NCI-H2081 treated with DMSO at 0.1 percent for 48 hours (cell line): ENCODE measurements at regions not wholly inside any gene's neighbourhood (a gene's known extent, or its start where the extent isn't known, plus 50 kb on each side); places are given as distances from the start of the nearest gene placed in this dataset.
"Not testable (repeated sequence)": the region's sequence is repeated elsewhere in the genome, so short reads cannot be mapped to it uniquely, and the experiment has no call there.

Experiments used
- DNase-seq: peaks from one replicate; lab custom pipeline; 2025; lab: John Stamatoyannopoulos, UW

DNA sequence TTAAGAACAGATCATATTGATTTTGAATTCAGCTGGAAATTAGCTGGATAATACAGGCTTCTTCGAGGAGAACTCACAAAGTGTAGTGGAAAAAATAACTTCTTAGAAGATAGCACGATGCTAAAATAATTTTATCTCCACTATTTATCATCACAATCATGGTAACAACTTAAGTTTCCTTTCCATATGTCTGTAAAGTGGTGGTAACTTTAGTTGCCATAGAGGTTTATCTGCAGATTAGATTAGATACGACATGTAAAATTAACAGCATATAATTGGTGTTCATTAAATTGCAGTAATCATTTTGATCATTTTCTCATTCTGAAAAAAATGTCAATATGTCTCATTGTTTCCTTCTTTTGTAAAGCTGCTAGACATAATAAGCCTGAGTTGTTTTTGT, 921.5 kb downstream of the KCNT2 start:
- no peak for DNase-seq

DNA sequence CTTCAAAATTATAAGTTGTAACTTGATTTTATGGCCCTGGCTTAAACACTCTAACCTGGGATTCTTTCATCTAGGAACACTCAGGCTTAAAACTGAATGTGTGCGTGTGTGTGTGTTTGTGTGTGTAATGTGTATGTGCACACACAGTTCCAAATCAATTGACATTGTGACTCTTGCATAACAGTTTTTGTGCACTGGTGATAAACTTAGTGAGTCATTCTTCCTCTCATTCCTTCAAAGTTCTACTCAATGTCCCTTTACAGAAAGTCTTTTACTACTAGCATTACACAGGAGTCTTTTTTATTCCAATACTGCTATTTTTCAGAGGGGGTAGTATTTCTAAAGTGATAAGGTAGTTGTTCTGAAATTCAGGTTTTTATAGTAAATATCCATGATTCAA, 943.6 kb downstream of the KCNT2 start:
- DNase-seq: no peak

DNA sequence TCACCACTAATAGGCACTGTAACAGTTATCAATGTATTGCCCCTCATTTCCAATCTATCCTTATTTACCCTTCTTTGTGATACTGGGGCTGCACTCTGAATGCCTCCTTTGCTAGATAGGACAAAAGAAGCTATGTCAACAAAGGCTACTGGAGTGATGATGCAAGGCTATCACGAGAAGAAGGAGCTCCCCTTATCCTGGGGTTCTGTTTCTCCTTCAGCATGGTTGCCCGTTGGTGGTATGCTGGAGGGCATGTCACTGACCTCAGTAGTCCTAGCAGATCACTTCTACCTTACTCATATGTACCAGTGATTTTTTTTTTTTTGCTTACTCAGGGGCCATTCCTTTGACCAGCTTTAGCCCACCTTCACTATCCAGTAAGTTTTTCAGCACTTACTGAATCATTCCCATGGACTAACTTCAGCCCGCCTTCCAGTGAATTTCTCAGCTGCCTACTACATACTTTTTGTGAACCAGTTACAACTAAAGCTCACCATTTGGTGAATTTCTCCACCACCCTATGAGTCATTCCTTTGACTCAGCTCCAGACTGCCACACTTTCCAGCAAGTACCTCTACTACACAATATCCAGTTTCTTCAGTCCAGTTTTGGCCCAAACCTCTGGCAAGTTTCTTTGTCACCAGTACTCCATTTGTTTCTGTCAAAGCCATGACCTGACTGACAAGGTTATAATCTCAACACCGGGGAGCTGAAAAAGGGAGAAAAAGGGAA, 944.5 kb downstream of the KCNT2 start:
- no peak for DNase-seq

DNA sequence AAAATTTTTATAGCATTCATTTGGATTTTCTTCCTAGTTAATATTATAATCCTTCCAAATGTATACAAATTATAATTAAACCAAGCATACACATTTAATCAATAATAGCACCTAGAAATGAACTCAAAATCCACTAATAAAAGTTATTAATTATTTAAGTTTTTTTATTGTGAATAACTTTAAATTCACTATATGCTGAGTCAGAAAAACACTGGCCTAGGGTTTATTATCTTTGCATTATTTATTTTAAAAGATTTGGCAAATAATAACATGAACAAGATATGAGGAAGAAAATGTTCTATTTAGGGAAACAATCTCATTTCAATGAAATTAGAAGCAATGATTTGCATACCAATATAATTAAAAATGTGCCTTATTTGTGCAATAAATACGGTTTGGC, 951.5 kb downstream of the KCNT2 start:
- no peak for DNase-seq

DNA sequence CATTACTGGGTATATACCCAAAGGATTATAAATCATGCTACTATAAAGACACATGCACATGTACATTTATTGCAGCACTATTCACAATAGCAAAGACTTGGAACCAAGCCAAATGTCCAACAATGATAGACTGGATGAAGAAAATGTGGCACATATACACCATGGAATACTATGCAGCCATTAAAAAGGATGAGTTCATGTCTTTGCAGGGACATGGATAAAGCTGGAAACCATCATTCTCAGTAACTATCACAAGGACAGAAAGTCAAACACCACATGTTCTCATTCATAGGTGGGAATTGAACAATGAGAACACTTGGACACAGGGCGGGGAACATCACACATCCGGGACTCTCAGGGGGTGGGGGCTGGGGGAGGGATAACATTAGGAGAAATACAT, 959.4 kb downstream of the KCNT2 start:
- not testable (repeated sequence) for DNase-seq

DNA sequence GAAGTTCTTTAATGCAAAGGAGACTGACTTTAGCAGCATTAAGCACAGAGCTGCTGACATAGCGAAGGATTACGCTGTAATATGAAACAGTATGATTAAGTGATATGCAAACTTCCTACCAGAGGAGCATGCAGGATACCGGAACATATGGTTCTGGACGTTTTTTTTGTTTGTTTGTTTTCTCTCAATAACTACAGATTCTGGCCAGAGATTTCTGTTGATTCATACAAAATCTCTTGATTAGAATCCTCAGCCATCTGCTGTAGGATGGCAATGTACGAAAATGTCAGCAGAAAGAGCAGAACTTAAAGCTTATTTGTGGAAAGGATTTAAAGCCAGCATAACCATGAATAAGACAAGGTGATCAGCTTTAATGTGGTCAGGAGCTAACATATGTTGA, 970.7 kb downstream of the KCNT2 start:
- no peak for DNase-seq

DNA sequence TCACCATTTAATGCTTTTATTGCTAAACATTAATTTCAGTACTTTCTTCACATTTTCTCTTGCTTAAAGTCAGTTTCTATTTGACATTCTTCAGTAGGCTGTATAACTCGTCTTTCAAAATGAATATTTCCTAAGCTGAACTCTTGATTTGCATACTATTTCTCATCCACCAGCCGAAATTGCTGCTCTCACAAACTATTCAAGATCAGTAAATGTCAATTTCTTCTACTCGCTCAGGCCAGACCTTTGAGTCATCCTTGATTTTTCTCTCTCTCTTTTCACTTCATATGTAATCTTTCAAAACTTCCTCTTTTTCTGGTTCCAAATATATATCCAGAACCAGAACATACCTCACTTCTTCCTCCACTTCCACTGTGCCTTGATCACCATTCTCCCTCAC, 990.0 kb downstream of the KCNT2 start:
- DNase-seq: no peak

DNA sequence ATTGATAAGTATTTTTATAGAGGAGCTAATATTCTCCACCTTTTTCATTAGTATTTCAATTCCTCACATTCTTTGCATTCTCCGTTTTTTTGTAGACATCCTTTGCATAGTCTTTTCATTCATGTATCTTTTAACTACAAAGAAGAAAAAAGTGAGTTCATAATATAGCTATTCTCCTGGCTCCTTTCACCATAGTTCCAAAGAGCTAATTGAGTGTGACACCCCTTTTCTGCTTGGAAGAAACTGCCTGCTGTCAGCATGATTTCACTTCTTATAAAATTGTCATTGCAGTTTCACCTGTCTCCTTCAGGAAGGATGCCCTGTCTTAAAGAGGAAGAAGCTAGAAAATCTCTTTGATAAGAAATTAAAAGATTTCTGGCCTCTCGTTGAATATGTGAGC, 991.1 kb downstream of the KCNT2 start:
- DNase-seq: no peak

DNA sequence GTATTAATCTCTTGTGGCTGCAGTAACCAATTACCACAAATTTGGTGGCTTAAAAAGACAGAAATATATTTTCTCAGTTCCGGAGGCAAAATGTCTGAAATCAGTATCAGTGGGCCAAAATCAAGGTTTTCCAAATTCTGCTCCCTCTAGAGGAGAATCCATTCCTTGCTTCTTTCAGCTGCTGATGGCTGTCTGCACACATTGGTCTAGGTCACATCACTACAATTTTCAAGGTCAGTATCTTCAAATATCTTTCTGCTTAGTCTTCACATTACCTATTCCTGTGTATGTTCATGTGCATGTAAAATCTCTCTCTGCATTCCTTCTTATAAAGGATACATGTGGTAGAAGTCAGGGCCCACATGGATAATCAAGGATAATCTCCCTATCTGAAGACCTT, 999.4 kb downstream of the KCNT2 start:
- no peak for DNase-seq

DNA sequence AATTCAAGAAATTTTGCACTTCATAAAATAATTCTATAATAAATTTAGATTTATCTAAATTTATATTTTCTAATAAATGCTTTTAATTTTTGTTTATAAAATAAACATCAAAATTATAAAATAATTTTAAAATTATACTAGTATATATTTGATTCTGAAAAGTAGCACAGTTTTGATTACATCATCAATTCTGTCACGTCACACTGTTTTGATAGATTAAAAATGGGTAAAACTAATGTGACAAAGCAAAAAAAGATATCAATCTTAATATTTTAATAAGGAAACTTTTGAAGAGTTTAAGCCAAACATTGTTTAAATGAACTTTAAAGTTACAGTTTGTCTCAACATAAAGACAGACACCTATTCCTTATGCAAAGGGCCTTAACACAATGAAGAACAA, 1001.8 kb downstream of the KCNT2 start:
- DNase-seq: no peak

DNA sequence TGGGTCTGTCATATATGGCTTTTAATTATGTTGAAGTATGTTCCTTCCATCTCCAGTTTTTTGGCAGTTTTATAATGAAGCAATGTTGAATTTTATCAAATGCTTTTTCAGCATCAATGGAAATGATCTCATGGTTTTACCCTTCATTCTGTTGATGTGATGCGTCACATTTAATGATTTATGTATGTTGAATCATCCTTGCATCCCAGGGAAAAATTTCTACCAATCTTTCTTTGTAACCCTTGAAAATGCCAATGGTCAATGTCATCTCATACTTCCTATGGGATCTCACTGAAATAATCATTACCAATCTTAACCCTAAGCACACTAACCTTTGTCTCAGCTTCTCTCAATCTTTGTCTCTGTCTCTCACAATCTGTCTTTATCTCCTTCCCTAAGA, 1004.0 kb downstream of the KCNT2 start:
- no peak for DNase-seq

DNA sequence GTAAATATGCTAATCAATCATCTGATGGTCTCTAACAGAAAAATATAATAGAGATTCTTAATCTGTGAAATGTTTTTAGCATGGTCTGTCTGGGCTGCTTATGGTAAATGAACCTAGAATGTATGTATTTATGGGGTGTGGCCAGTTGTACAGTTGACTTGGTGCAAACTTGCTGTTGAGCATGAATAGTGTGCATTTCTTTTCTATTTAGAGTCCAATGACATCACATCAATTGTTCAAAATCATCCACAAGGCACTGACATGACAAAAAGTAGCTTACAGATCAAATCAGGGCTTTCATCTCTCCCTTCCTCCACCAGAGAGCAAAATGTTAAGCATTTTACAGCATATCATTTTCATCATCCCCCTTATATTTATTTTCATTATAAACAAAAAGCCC, 1010.3 kb downstream of the KCNT2 start:
- no peak for DNase-seq

DNA sequence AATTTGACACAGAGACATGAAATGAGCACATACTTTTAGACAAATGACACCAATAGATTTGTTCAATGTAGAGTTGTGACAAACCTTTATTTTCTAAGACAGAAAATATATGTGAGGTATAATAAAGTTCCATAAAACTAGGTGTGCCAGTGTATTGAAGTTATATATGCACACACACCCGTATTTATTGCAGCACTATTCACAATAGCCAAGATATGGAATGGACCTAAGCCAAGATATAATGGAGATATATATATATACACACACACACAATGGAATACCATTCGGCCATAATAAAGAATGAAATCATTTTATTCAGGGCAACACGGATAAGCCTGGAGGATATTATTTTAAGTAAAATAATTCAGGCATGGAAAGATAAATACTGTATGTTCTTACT, 1013.5 kb downstream of the KCNT2 start:
- no peak for DNase-seq

DNA sequence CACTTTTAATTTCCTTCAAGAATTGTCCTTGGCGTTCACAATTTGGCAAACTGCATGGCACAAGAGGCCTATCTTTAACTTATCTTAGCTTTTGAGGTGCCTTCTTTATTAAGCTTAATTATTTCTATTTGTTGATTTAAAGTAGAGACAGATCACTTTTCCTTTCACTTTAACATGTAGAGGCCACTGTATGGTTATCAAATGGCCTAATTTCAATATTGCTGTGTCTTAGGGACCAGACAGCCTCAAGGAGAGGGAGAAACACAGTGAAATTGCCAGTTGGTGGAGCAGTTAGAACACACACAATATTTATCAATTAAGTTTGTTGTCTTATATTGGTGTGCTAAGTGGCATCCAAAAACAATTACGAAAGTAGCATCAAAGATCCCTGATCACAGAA, 1013.9 kb downstream of the KCNT2 start:
- no peak for DNase-seq

DNA sequence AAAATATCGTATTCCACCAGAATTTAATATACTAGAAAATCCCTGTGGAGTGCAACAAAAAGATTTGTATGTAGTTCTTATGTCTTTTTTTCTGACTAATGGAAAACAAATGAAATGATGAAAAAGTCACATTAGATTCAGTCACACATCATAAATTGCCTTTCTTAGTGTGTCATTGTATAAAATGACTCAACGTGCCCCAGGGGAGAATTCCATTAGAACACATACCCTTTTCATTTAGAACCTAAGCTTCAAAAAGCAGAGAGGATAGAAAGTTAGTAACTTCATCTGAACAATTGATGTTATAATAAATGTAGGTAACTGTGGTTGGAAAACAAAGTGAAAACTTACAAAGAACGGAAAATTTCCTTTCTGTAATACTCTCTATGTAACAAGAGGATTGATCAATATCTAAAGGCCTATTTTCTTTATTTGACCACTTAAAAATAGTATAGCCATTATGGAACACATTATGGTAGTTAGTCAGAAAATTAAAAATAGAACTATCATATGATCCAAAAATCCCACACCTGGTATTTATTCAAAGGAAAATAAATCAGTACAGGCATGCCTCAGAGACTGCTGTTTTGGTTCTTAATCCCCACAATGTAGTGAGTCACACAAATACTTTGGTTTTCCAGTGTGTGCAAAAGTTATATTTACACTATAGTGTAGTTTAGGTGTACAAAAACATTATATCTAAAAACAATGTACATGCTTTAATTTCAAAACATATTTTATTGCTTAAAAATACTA, 1016.1 kb downstream of the KCNT2 start:
- peak; percentile 44 for DNase-seq

DNA sequence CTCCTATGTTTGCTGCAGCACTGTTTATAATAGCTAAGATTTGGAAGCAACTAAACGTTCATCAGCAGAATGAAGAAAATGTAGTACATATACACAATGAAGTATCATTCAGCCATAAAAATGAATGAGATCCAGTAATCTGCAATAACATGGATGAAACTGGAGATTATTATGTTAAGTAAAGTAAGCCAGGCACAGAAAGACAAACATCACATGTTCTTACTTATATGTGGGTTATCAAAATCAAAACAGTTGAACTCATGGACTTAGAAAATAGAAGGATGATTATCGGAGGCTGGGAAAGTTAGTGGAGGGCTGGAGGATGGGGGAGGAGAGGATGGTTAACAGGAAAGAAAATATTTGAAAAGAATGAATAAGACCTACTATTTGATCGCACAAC, 1017.6 kb downstream of the KCNT2 start:
- no peak for DNase-seq

DNA sequence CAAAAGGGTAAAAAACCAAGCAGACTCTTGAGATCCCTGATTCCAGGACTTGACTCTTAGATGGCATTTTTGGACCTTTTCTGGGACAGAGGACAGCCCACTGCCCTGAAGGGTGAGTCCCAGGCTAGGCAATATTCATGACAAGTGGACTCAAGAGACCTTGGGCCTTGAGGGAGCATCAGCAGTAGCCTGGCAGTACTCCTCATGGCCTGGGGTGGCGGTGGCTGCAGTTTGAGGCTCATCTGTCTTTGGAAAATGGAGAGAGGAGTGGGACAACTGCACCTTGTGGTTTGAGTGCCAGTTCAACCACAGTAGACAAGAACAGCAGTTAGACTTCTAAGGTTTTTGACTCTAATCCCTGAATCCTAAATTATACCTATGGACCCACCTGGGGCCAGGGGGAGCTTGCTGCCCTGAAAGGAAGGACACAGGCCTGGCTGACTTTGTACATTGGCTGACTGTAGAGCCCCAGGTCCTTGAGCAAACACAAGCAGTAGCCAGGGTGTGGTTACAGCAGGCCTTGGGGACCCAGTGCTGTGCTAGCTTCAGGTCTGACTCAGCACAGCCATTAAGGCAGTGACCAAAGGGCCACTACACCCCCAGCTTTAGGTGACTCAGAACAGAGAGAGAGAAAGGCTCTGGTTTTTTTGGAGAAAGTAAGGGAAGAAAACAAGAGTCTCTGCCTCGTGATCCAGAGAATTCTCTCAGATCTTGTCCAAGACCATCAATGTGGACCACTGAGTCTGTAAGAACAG, 1023.2 kb downstream of the KCNT2 start:
- no peak for DNase-seq

DNA sequence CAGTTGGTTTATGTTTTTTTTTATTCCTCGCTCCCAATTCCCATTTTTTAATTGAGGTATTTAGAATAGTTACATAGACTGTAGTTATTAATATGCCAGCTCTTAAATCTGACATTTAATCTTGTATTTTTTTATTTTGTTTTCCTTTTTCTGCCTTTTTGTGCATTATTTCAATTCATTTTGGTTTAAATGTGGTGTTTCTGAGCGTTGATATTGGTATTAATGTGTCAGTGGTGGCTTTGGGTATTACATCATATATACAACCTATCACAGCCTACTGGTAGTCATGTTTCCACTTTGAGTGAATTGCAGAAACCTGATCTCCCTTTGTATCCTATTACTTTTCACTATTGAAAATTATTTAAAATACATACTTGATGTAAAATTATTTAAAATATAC, 1027.3 kb downstream of the KCNT2 start:
- no peak for DNase-seq

DNA sequence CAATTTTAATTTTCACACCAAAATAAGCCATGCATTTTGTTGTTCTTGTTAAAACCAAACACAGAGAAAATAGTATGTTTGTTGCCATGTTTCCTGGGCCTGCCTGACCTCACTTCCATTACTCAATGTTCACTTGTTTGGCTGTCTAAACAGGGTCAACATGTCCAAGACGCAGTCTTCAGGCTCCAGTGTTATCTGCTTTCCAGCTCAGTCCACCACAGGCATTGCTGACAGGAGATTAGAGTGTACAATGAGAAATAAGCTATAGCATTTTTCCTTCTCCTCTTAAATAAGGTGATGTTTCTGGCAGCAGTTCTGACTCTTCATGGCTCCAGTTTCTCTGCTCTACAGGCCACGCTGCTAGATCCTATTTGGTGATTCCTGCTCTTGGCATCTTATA, 1030.5 kb downstream of the KCNT2 start:
- DNase-seq: no peak

DNA sequence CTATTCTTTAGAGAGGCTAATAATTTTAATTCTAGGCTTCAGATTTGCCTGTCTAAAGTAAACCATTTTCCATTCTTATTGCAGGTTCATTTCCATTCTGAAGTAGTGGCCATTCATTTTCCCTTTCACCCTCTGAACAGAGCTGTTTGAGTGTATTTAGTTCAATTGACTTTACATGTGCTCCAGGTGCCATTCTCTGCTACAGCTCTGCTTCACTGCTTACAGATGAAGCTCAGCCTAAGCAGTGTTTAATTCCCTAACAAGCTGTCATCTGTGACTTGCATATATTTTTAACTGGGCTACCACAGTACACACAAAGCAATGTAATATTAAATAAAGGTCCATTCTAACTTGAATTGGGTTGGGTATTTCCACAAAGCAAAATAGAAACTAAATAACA, 1031.6 kb downstream of the KCNT2 start:
- DNase-seq: peak; percentile 74

DNA sequence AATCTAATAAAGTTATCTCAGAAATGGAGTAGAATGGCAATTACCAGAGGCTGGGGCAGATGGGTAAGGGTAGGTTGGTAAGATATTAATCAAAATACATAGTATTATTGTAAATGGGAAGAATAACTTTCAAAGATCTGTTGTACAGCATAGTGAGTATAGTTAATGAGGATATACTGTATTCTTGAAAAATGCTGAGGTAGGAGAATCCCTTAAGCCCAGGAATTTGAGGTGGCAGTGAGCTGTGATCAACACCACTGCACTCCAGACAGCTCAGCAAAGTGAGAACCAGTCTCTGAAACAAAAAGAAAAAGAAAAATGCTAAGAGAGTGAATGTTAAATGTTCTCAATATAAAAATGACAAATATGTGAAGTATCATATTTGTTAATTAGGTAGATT, 1033.7 kb downstream of the KCNT2 start:
- DNase-seq: no peak

DNA sequence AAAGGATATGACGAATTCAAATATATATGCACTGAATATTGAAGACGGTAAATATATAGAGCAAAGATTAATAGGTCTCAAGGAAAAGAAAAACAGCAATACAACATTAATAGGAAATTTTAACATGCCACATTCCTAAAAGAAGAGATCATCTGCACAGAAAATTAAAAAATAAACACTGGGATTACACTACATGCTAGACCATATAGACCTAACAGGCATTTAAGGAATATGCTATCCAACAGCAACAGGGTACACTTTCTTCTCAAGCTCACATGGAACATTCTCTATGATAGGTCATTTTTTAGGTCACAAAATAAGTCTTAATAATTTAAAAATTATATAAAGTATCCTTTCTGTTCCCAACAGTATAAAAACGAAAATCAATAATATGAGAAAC, 1038.3 kb downstream of the KCNT2 start:
- DNase-seq: no peak

DNA sequence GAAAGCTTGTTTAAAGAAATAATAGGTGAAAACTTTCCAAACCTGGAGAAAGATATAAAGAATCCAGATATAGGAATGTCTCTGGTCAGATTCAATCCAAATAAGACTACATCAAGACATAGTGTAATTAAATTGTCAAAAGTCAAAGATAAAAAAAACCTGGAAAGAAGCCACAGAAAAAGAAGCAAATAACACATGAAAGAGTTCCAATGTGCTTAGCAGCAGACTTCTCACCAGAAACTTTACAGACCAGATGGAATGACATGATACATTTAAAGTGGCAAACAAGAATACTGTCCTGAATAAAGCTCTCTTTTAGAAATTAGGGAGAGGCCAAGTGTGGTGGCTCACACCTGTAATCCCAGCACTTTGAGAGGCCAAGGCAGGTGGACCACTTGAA, 1039.9 kb downstream of the KCNT2 start:
- no peak for DNase-seq
